ENCODE measurements at regions not wholly inside any gene's neighbourhood (a gene's known extent, or its start where the extent isn't known, plus 50 kb on each side); places are given as distances from the start of the nearest gene placed in this dataset.

- ChIA-PET CTCF (interaction anchor here (1.2 kb wide), 2 partner anchors 100 to 752 kb away, joined by 3 read pairs; no protein-coding TSS in a partner anchor), POLR2A (no interaction called here)
- Mint-ChIP-seq H3K4me3 (no peak overlapping the region), H3K27me3 (ENCODE audit: low read depth) (peaks cover 6% of the 10 kb centered on the region; the same call in 1 of the 2 replicates), H3K9me3 (no peaks in the 10 kb centered on the region), H3K36me3 (no peaks in the 10 kb centered on the region), H3K27ac (no peak overlapping the region), H3K4me1 (peaks cover 19% of the 10 kb centered on the region)
- no peak for ATAC-seq
- DNase-seq (ENCODE audit: low spot score) = no peak
- TF ChIP-seq KAT7 (CRISPR knock-in tag; IDR thresholded peaks at IDR 0.05; ENCODE audit: borderline replicate concordance) (no peak), AR (CRISPR knock-in tag; IDR thresholded peaks at IDR 0.05) (no peak), JAZF1 (CRISPR knock-in tag; IDR thresholded peaks at IDR 0.05) (no peak), PRRX2 (CRISPR knock-in tag; IDR thresholded peaks at IDR 0.05) (no peak), ZNF232 (CRISPR knock-in tag; IDR thresholded peaks at IDR 0.05) (no peak), ATF3 (CRISPR knock-in tag; conservative IDR thresholded peaks at IDR 0.05) (no peak), FOXP1 (CRISPR knock-in tag; IDR thresholded peaks at IDR 0.05; ENCODE audit: borderline replicate concordance) (no peak), ATF6 (CRISPR knock-in tag; IDR thresholded peaks at IDR 0.05) (no peak), IRF2 (CRISPR knock-in tag; IDR thresholded peaks at IDR 0.05; ENCODE audit: borderline replicate concordance, low read depth) (no peak), TEAD1 (CRISPR knock-in tag; IDR thresholded peaks at IDR 0.05) (no peak), NR1H2 (CRISPR knock-in tag; IDR thresholded peaks at IDR 0.05) (no peak), CDX4 (CRISPR knock-in tag; IDR thresholded peaks at IDR 0.05; ENCODE audit: borderline replicate concordance) (no peak), ZNF121 (CRISPR knock-in tag; IDR thresholded peaks at IDR 0.05) (no peak), STAT6 (CRISPR knock-in tag; conservative IDR thresholded peaks at IDR 0.05; ENCODE audit: low read depth) (no peak), MYBL2 (CRISPR knock-in tag; IDR thresholded peaks at IDR 0.05) (no peak), SOX15 (CRISPR knock-in tag; IDR thresholded peaks at IDR 0.05) (no peak), GTF2I (CRISPR knock-in tag; conservative IDR thresholded peaks at IDR 0.05) (no peak)
These were observed 92.1 kb downstream of the EN1 start for GRCh38 chr2:118755384-118755783.

- Mint-ChIP-seq H3K9me3 (peaks cover 7% of the 10 kb centered on the region), H3K27me3 (ENCODE audit: low read depth) (peaks cover 2% of the 10 kb centered on the region; the same call in 1 of the 2 replicates), H3K4me3 (no peak overlapping the region), H3K4me1 (peaks cover 19% of the 10 kb centered on the region), H3K36me3 (peaks cover under 1% of the 10 kb centered on the region), H3K27ac (no peak overlapping the region)
- ATAC-seq = no peak
- POLR2A ChIA-PET = no interaction called here
- CTCF ChIA-PET = interaction anchor here (1.7 kb wide), 1 partner anchor 103 kb away, joined by 3 read pairs; no protein-coding TSS in a partner anchor
- no peak for DNase-seq (ENCODE audit: low spot score)
- TF ChIP-seq MXD4 (CRISPR knock-in tag; IDR thresholded peaks at IDR 0.05; ENCODE audit: borderline replicate concordance) = no peak
- TF ChIP-seq ZNF281 (CRISPR knock-in tag; IDR thresholded peaks at IDR 0.05) = no peak
- TF ChIP-seq ATF2 (CRISPR knock-in tag; IDR thresholded peaks at IDR 0.05; ENCODE audit: borderline replicate concordance, low read depth) = no peak
- no peak for TF ChIP-seq RELA (CRISPR knock-in tag; IDR thresholded peaks at IDR 0.05; ENCODE audit: borderline replicate concordance)
- TF ChIP-seq FOXJ3 (CRISPR knock-in tag; IDR thresholded peaks at IDR 0.05; ENCODE audit: borderline replicate concordance) = no peak
- TF ChIP-seq GRHL2 (CRISPR knock-in tag; IDR thresholded peaks at IDR 0.05; ENCODE audit: insufficient replicate concordance, severe bottlenecking) = no peak
These were observed 94.6 kb downstream of the EN1 start for GRCh38 chr2:118752762-118753429.

All from WTC11 (cell line).